ENCODE measurements at regions not wholly inside any gene's neighbourhood (a gene's known extent, or its start where the extent isn't known, plus 50 kb on each side); places are given as distances from the start of the nearest gene placed in this dataset.

DNA sequence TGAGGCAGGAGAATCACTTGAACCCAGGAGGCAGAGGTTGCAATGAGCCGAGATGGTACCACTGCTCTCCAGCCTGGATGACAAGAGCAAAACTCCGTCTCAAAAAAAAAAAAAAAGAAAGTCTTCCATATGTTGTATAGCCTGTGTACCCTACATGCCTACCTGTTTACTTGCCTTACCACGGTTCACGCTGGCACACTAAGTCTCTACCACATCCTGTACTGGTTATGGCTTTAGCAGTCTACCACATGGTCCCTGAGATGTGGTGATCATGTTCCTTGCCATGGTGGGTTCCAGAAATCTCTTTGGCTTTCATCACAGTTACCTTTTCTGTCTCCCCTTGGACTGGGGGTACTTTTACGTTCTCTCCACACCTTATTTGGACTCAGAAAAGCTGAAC is 63.8 kb upstream of the TBC1D5 start:
- no peaks in the 10 kb centered on the region for H3K9me3 ChIP-seq
- H3K36me3 ChIP-seq = no peaks in the 10 kb centered on the region
- no peaks in the 10 kb centered on the region for H3K4me1 ChIP-seq
- H3K27me3 ChIP-seq = no peaks in the 10 kb centered on the region
- H3K4me3 ChIP-seq (ENCODE audit: low read depth, low read length) = no peak overlapping the region
- DNase-seq = no peak
- TF ChIP-seq CTCF (IDR thresholded peaks at IDR 0.05; ENCODE audit: low read depth, low read length) = no peak

DNA sequence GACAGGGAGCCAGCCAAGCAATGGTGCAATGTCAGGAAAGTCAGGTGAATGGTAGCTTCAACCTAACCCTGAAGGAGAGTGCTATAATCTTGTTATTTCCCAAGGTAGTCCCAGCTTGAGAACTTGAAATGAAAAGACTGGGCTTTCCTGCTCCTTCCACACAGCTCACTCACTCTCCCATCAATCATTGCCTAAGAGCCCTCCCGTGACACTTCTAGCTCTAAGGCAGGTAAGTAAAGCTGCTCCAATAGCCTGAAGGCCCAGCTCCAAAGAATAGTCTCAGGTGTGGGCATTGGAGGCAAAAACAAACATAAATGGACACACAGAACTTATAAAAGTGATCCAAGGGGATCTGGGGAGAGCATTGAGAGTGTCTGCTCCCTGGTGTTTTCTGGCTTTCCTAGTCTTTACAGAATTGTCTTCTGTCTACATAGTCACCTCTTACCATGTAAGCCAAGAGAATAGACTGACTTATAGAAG is 63.1 kb upstream of the TBC1D5 start:
- Histone ChIP-seq H3K4me3 (ENCODE audit: low read depth, low read length) (no peak overlapping the region), H3K4me1 (no peaks in the 10 kb centered on the region), H3K9me3 (no peaks in the 10 kb centered on the region), H3K27me3 (no peaks in the 10 kb centered on the region), H3K36me3 (no peaks in the 10 kb centered on the region)
- no peak for TF ChIP-seq CTCF (IDR thresholded peaks at IDR 0.05; ENCODE audit: low read depth, low read length)
- no peak for DNase-seq

GRCh38 chr3:17802950-17803349 is 60.5 kb upstream of the TBC1D5 start:
- no peak for DNase-seq
- H3K4me3 ChIP-seq (ENCODE audit: low read depth, low read length) = no peak overlapping the region
- H3K9me3 ChIP-seq = no peaks in the 10 kb centered on the region
- H3K36me3 ChIP-seq = no peaks in the 10 kb centered on the region
- H3K4me1 ChIP-seq = no peaks in the 10 kb centered on the region
- no peaks in the 10 kb centered on the region for H3K27me3 ChIP-seq
- no peak for TF ChIP-seq CTCF (IDR thresholded peaks at IDR 0.05; ENCODE audit: low read depth, low read length)

DNA sequence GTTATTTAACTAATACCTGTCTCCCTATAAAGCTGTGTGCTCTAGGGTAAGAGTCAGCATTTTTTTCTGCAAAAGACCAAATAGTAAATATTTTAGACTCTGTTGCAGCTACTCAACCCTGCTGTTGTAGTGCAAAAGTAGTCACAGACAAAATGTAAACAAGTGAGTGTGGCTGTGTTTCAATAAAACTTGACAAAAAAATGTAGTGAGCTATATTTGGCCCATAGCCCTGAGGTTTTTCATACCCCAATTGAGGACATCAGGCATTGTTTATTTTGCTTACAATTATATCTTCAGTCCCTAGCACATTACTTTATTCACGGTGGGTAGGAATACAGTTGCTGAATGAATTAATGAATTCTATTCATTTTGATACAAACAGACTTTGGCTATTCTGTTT is 58.7 kb upstream of the TBC1D5 start:
- Histone ChIP-seq H3K4me3 (ENCODE audit: low read depth, low read length) (no peak overlapping the region), H3K36me3 (no peaks in the 10 kb centered on the region), H3K27me3 (no peaks in the 10 kb centered on the region), H3K9me3 (no peaks in the 10 kb centered on the region), H3K4me1 (no peaks in the 10 kb centered on the region)
- TF ChIP-seq CTCF (IDR thresholded peaks at IDR 0.05; ENCODE audit: low read depth, low read length) = no peak
- DNase-seq = no peak

DNA sequence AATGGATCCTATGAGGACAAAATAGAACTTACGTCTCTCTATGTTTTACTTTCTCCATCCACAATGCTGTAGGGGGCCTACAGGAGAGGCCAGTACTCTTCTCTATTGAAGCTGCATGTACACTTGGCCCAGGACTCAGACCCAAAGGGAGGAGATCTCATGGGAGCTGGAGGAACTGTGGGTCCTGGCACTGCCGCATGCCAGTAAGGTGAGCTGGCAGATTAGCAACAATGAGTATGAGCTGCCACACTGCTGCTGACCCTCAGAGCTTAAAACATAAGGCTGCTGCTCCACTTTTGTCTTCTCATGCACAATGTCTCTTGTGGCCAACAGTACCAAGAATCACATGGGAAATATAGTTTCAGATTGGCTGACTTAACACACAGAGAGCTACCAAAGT is 57.8 kb upstream of the TBC1D5 start:
- Histone ChIP-seq H3K4me3 (ENCODE audit: low read depth, low read length) (no peak overlapping the region), H3K4me1 (no peaks in the 10 kb centered on the region), H3K36me3 (no peaks in the 10 kb centered on the region), H3K27me3 (no peaks in the 10 kb centered on the region), H3K9me3 (no peaks in the 10 kb centered on the region)
- no peak for TF ChIP-seq CTCF (IDR thresholded peaks at IDR 0.05; ENCODE audit: low read depth, low read length)
- DNase-seq = no peak

GRCh38 chr3:17799312-17799711 is 56.9 kb upstream of the TBC1D5 start:
- no peaks in the 10 kb centered on the region for H3K9me3 ChIP-seq
- no peak for TF ChIP-seq CTCF (IDR thresholded peaks at IDR 0.05; ENCODE audit: low read depth, low read length)
- no peak overlapping the region for H3K4me3 ChIP-seq (ENCODE audit: low read depth, low read length)
- no peaks in the 10 kb centered on the region for H3K27me3 ChIP-seq
- no peaks in the 10 kb centered on the region for H3K4me1 ChIP-seq
- no peaks in the 10 kb centered on the region for H3K36me3 ChIP-seq
- DNase-seq = no peak
